BLaER1 (cell line): ENCODE measurements at regions not wholly inside any gene's neighbourhood (a gene's known extent, or its start where the extent isn't known, plus 50 kb on each side); places are given as distances from the start of the nearest gene placed in this dataset.
"Not testable (repeated sequence)": the region's sequence is repeated elsewhere in the genome, so short reads cannot be mapped to it uniquely, and the experiment has no call there.

Source experiments
- H3K27ac ChIP-seq: shearing (Covaris generic); formaldehyde crosslinking; 2 replicates; pipeline ENCODE4 v1.8.1; 2022
- H3K27me3 ChIP-seq: shearing (Covaris generic); formaldehyde crosslinking; 2 replicates; pipeline ENCODE4 v1.8.1; 2022
- H3K36me3 ChIP-seq: shearing (Covaris generic); formaldehyde crosslinking; 2 replicates; pipeline ENCODE4 v1.8.1; 2022
- H3K4me1 ChIP-seq: shearing (Covaris generic); formaldehyde crosslinking; 2 replicates; pipeline ENCODE4 v1.8.1; 2022
- H3K4me2 ChIP-seq: shearing (Covaris generic); formaldehyde crosslinking; 2 replicates; pipeline ENCODE4 v1.8.1; 2022
- H3K4me3 ChIP-seq: shearing (Covaris generic); formaldehyde crosslinking; 2 replicates; pipeline ENCODE4 v1.8.1; 2022
- H3K9ac ChIP-seq: shearing (Covaris generic); formaldehyde crosslinking; 2 replicates; pipeline ENCODE4 v1.8.1; 2022
- H3K9me3 ChIP-seq: shearing (Covaris generic); formaldehyde crosslinking; 2 replicates; pipeline ENCODE4 v1.8.1; 2022
- H4K20me1 ChIP-seq: shearing (Covaris generic); formaldehyde crosslinking; 2 replicates; pipeline ENCODE4 v1.8.1; 2022
- Cebpa-rat ChIP-seq: shearing (Covaris generic); IDR thresholded peaks from 2 replicates; pipeline ENCODE4 v1.8.1; 2022

DNA sequence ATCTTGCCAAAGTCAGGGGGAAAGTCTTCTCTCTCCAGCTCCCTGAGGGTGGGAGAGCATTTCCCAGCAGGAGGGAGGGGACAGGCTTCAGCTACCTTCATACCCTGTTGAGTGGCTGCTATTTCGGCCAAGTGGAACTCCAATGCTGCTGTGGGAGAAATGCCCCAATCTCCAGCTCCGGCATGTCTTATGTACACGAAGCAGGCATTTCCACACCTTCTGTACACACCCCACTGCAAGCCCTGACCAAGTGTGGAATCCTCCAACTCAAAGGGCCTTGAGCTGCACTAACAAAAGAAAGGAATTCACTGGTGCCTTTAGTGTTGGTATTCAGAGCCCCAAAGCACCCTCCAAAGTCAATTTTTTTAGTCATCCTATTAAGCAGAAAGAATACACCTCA, 313.6 kb upstream of the NT5E start:
- Histone ChIP-seq H3K4me2 (no peak overlapping the region), H3K9ac (no peak overlapping the region), H3K4me1 (no peaks in the 10 kb centered on the region), H3K36me3 (no peaks in the 10 kb centered on the region), H3K27me3 (no peaks in the 10 kb centered on the region), H3K9me3 (no peaks in the 10 kb centered on the region), H3K27ac (no peak overlapping the region), H3K4me3 (no peak overlapping the region), H4K20me1 (no peaks in the 10 kb centered on the region)
- no peak for TF ChIP-seq Cebpa-rat

DNA sequence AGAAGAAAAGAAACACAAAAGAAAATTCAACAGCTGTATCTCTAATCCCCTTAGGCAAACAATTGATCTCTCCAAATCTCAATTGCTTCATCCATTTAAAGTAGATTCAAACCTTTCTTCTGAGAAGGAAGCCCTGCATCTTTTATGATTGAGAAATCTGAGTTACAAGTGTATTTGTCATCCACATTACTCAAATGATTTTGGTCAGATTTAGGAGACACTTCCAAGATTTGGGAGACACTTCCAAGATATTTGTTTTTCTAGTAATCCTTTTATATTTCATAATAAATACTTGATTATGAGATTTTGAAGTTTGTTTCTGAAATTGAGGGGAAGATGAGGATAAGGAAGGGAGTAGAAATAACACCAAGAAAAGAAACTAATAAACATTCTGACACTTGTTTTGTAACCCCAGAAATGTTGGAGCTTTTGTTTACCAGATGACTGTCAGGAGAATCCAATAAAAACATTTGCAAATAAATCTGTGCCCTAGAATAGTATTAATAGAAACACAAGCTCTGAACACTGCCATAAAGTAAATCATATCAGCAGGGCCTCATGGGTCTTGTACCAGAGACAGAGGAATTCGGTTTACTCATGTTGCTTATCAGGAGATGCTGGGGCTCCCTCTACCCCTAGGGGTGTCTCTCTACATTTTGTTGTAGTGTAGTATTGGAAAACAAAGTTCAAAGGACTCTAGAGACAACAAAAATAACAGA, 314.3 kb upstream of the NT5E start:
- Histone ChIP-seq H3K4me1 (no peaks in the 10 kb centered on the region), H3K36me3 (no peaks in the 10 kb centered on the region), H3K4me2 (no peak overlapping the region), H3K9ac (no peak overlapping the region), H3K4me3 (no peak overlapping the region), H3K27ac (no peak overlapping the region), H3K27me3 (no peaks in the 10 kb centered on the region), H3K9me3 (no peaks in the 10 kb centered on the region), H4K20me1 (no peaks in the 10 kb centered on the region)
- no peak for TF ChIP-seq Cebpa-rat

DNA sequence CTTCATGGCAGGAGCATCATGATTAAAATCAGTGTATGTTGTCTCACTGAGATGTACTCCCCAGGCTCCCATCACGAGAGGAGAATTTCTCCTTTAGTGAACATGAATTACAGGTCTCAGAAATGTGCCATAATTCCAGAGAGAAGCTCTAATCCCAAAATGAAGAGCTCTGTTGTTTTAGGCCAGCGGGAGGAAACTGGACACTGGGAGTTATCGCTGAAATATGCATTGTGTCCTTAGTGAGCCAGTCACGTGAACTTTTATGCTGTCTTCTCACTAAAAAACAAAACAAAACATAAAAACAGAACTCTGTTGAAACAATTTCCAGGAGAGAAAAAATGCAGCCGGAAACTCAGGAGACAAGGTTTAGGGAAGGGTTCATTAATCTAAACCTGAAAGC, 315.7 kb upstream of the NT5E start:
- H4K20me1 ChIP-seq: no peaks in the 10 kb centered on the region
- no peak for TF ChIP-seq Cebpa-rat
- H3K9me3 ChIP-seq: no peaks in the 10 kb centered on the region
- no peak overlapping the region for H3K9ac ChIP-seq
- H3K27ac ChIP-seq: no peak overlapping the region
- no peaks in the 10 kb centered on the region for H3K27me3 ChIP-seq
- H3K4me2 ChIP-seq: no peak overlapping the region
- no peaks in the 10 kb centered on the region for H3K4me1 ChIP-seq
- H3K4me3 ChIP-seq: no peak overlapping the region
- H3K36me3 ChIP-seq: no peaks in the 10 kb centered on the region

DNA sequence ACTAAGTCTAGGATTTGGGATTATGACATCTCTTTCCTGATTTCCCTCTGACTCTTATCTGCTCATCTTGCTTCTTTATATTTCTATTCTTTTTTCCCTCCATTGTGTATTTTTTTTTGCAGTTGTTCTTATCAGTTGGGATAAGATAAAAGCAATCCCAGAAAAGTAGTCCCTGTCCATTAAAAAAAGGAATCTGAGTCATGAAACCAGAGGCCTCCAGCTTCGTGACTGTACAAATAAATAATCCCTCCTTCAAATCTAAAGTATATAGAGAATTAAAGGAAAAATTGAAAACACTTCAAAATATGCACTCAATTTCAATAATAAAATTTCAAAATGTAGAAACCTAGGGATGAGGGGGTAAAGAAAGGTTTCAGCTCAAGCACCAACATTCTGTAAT, 317.8 kb upstream of the NT5E start:
- Histone ChIP-seq H3K4me2 (no peak overlapping the region), H3K4me1 (no peaks in the 10 kb centered on the region), H3K27ac (no peak overlapping the region), H4K20me1 (no peaks in the 10 kb centered on the region), H3K9me3 (no peaks in the 10 kb centered on the region), H3K36me3 (no peaks in the 10 kb centered on the region), H3K9ac (no peak overlapping the region), H3K27me3 (no peaks in the 10 kb centered on the region), H3K4me3 (no peak overlapping the region)
- TF ChIP-seq Cebpa-rat: no peak

DNA sequence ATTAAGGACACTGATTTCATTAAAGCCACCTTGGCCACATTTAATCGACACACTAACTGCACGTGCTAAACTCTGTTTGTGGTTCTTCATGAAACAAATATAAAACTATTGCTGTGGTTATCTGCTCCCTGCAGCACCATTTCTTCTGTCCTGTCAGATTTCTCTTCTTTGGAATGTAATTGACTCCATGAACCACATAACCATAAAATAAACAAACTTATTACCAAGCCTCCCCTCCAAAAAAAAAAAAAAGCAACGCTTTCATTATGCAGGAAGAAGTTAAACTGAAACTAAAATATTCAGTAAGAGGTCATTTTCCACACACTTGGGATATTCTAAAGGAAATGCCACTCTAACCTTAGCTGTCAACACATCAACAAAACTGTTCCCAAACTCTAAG, 319.1 kb upstream of the NT5E start:
- no peaks in the 10 kb centered on the region for H4K20me1 ChIP-seq
- no peaks in the 10 kb centered on the region for H3K4me1 ChIP-seq
- no peak overlapping the region for H3K27ac ChIP-seq
- no peak for TF ChIP-seq Cebpa-rat
- no peaks in the 10 kb centered on the region for H3K36me3 ChIP-seq
- H3K9ac ChIP-seq: no peak overlapping the region
- no peaks in the 10 kb centered on the region for H3K27me3 ChIP-seq
- no peaks in the 10 kb centered on the region for H3K9me3 ChIP-seq
- H3K4me2 ChIP-seq: no peak overlapping the region
- H3K4me3 ChIP-seq: no peak overlapping the region

DNA sequence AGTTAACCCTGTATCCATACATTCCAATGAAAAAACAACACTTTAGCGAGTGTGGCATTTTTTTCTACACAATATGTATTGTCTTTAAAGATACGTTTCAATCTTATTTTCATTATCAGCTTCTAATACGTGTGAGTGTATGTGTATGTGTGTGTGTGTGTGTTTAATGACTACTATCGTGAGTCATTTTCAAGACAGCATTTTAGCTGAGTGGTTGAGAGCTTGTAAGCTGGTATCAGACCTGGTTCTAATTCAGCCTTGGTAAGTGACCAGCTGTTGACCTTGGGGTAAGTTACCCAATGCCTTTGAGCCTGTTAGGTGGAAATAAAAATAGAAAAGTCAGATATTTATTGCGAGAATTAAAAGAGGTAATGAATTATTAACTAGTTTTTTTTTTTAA, 320.0 kb upstream of the NT5E start:
- H3K4me2 ChIP-seq: no peak overlapping the region
- no peaks in the 10 kb centered on the region for H3K27me3 ChIP-seq
- H3K27ac ChIP-seq: no peak overlapping the region
- no peak overlapping the region for H3K9ac ChIP-seq
- no peak overlapping the region for H3K4me3 ChIP-seq
- H4K20me1 ChIP-seq: no peaks in the 10 kb centered on the region
- no peaks in the 10 kb centered on the region for H3K36me3 ChIP-seq
- H3K9me3 ChIP-seq: no peaks in the 10 kb centered on the region
- H3K4me1 ChIP-seq: no peaks in the 10 kb centered on the region
- TF ChIP-seq Cebpa-rat: no peak

DNA sequence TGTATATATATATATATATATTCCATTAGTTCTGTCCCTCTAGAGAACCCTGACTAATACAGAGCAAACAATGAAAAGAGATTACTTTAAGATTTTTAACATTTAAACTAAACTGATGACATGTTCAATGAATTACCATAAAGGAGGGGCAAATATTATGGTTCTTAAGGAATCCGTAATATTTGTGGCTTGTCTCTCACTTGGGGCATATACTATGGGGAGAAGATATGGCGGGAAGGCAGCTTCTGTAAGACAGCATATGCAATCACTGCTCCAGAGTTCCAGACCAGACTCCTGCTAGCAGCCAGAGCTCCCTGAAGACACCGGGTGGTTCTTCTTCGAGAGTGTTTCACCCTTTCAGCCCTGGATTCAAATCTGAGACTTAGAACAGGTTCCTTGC, 321.1 kb upstream of the NT5E start:
- TF ChIP-seq Cebpa-rat: no peak
- Histone ChIP-seq H3K4me2 (no peak overlapping the region), H4K20me1 (no peaks in the 10 kb centered on the region), H3K9ac (no peak overlapping the region), H3K27ac (no peak overlapping the region), H3K4me1 (no peaks in the 10 kb centered on the region), H3K4me3 (no peak overlapping the region), H3K9me3 (no peaks in the 10 kb centered on the region), H3K27me3 (no peaks in the 10 kb centered on the region), H3K36me3 (no peaks in the 10 kb centered on the region)

DNA sequence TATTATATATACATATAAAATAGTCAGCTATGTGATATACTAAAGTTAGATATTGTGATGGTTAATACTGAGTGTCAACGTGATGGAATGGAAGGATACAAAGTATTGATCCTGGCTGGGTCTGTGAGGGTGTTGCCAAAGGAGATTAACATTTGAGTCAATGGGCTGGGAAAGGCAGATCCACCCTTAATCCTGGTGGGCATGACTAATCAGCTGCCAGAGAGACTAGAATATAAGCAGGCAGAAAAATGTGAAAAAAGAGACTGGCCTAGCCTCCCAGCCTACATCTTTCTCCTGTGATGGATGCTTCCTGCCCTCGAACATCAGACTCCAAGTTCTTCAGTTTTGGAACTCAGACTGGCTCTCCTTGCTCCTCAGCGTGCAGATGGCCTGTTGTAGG, 321.6 kb upstream of the NT5E start:
- H3K27ac ChIP-seq, H3K36me3 ChIP-seq, H3K9ac ChIP-seq, H4K20me1 ChIP-seq, H3K4me1 ChIP-seq, H3K27me3 ChIP-seq, H3K4me3 ChIP-seq, H3K9me3 ChIP-seq, H3K4me2 ChIP-seq: not testable (repeated sequence)

DNA sequence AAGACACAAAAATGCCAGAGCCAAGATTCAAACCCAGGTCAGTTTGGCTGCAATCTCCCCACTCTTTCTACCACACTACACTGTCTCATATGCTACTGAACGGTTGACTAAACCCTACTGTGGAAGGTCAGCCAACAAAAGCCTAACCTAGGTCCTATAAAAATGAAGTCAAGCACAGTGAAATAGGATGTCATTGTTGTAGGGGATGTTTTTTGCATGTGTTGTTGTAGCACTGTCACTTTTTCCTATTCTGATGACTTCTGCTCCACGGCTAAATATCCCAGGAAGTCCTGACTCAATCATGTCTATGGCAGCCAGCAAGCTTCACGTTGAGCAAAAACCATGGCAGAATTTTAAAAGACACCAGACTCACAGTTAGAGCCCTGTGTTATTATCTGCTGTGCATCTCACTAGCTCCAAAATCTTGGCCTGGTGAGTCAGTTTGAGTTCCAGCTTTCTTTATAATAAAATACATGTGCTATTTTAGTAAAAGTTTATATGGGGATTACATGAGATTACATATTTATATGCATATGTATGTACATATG, 322.1 kb upstream of the NT5E start:
- Histone ChIP-seq H4K20me1 (no peaks in the 10 kb centered on the region), H3K27ac (no peak overlapping the region), H3K4me1 (no peaks in the 10 kb centered on the region), H3K27me3 (no peaks in the 10 kb centered on the region), H3K9ac (no peak overlapping the region), H3K4me3 (no peak overlapping the region), H3K9me3 (no peaks in the 10 kb centered on the region), H3K4me2 (no peak overlapping the region), H3K36me3 (no peaks in the 10 kb centered on the region)
- TF ChIP-seq Cebpa-rat: no peak

DNA sequence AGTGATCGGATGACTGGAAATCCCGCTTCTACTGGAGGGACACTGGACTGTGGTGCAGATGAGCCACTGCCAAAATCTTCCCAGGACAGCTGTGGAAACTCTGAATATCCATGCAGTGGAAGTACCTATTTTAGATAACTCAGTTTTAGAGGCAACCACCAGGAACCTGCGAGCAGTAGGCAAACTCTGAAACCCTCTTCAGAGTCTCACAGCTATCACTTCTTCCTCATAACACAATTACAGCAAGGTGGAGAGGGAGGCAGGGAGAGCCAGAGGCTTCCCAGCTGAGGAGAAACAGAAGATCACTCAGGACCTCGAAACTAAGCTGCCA, 322.8 kb upstream of the NT5E start:
- no peaks in the 10 kb centered on the region for H3K27me3 ChIP-seq
- H3K4me1 ChIP-seq: no peaks in the 10 kb centered on the region
- H3K9me3 ChIP-seq: no peaks in the 10 kb centered on the region
- no peaks in the 10 kb centered on the region for H4K20me1 ChIP-seq
- no peak overlapping the region for H3K27ac ChIP-seq
- no peak overlapping the region for H3K4me3 ChIP-seq
- H3K36me3 ChIP-seq: no peaks in the 10 kb centered on the region
- no peak for TF ChIP-seq Cebpa-rat
- H3K4me2 ChIP-seq: no peak overlapping the region
- H3K9ac ChIP-seq: no peak overlapping the region

DNA sequence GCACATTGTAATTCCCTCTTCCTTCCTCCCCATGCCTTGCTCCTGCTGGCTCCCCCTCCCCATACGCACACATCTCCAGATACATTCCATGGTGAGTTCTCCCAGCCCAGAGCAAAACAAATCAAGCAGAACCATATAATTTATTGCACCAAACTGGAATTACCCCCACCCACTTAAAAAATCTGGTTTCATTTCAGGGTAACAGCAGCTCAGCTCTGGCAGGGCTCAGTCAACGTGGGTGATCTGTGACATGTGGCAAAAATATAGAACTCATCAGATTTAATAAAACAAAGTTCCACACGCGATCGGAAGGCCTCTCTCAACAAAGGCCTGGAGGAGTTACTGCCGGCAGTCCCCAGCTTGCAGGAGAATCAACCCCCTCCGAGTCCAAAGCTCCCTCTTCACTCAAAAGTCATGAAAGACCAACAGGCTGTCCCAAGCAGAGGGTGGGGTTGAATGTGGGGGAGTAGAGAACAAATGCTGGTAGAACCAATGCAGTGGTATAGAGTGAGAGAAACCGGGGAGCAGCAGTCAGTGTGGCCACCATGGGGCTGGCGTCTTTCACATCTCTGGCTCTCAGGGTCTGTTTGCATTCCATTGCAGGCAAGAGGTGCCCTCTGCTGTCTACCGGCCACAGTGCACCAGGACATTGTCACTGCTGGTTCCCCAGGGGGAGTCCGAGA, 323.3 kb upstream of the NT5E start:
- Histone ChIP-seq H3K4me1 (no peaks in the 10 kb centered on the region), H3K27ac (no peak overlapping the region), H3K27me3 (no peaks in the 10 kb centered on the region), H3K9ac (no peak overlapping the region), H4K20me1 (no peaks in the 10 kb centered on the region), H3K4me2 (no peak overlapping the region), H3K36me3 (no peaks in the 10 kb centered on the region), H3K4me3 (no peak overlapping the region), H3K9me3 (no peaks in the 10 kb centered on the region)
- no peak for TF ChIP-seq Cebpa-rat
